BLaER1 (cell line): ENCODE measurements at regions not wholly inside any gene's neighbourhood (a gene's known extent, or its start where the extent isn't known, plus 50 kb on each side); places are given as distances from the start of the nearest gene placed in this dataset.

ENCODE experiments used
- H3K27ac ChIP-seq: shearing (Covaris generic); formaldehyde crosslinking; 2 replicates; pipeline ENCODE4 v1.8.1; 2022
- H3K27me3 ChIP-seq: shearing (Covaris generic); formaldehyde crosslinking; 2 replicates; pipeline ENCODE4 v1.8.1; 2022
- H3K36me3 ChIP-seq: shearing (Covaris generic); formaldehyde crosslinking; 2 replicates; pipeline ENCODE4 v1.8.1; 2022
- H3K4me1 ChIP-seq: shearing (Covaris generic); formaldehyde crosslinking; 2 replicates; pipeline ENCODE4 v1.8.1; 2022
- H3K4me2 ChIP-seq: shearing (Covaris generic); formaldehyde crosslinking; 2 replicates; pipeline ENCODE4 v1.8.1; 2022
- H3K4me3 ChIP-seq: shearing (Covaris generic); formaldehyde crosslinking; 2 replicates; pipeline ENCODE4 v1.8.1; 2022
- H3K9ac ChIP-seq: shearing (Covaris generic); formaldehyde crosslinking; 2 replicates; pipeline ENCODE4 v1.8.1; 2022
- H3K9me3 ChIP-seq: shearing (Covaris generic); formaldehyde crosslinking; 2 replicates; pipeline ENCODE4 v1.8.1; 2022
- H4K20me1 ChIP-seq: shearing (Covaris generic); formaldehyde crosslinking; 2 replicates; pipeline ENCODE4 v1.8.1; 2022
- Cebpa-rat ChIP-seq: shearing (Covaris generic); IDR thresholded peaks from 2 replicates; pipeline ENCODE4 v1.8.1; 2022

GRCh38 chr17:51572115-51572514 is 311.8 kb downstream of the UTP18 start:
- Histone ChIP-seq H3K4me3 (no peak overlapping the region), H3K4me2 (no peak overlapping the region), H3K9ac (no peak overlapping the region), H3K36me3 (no peaks in the 10 kb centered on the region), H4K20me1 (no peaks in the 10 kb centered on the region), H3K4me1 (no peaks in the 10 kb centered on the region), H3K27me3 (no peaks in the 10 kb centered on the region), H3K9me3 (no peaks in the 10 kb centered on the region), H3K27ac (no peak overlapping the region)
- TF ChIP-seq Cebpa-rat, result no peak
